Esophagus muscularis mucosa (tissue), 4 donors: ENCODE measurements at regions not wholly inside any gene's neighbourhood (a gene's known extent, or its start where the extent isn't known, plus 50 kb on each side); places are given as distances from the start of the nearest gene placed in this dataset.

Experiments used
- DNase-seq: peaks from one replicate; pipeline ENCODE4 v3.0.0-alpha.2; 2017; ENCODE audit errors: extremely low spot score
- H3K27ac ChIP-seq, 4 donors: fragments of 200-600 bp; sonication (generic); replicated peaks in 1 of 4; 1 replicate in 3 of 4; 2 replicates in 1 of 4; pipeline ENCODE4 v1.5.1; 2016 to 2019; ENCODE audit warnings: mild to moderate bottlenecking in 1 of 4
- H3K27me3 ChIP-seq, 4 donors: fragments of 200-600 bp; sonication (generic); one replicate each; pipeline versions ENCODE4 v1.5.1 to v1.6.0; 2016 to 2019
- H3K36me3 ChIP-seq, 4 donors: fragments of 200-600 bp; sonication (generic); one replicate each; pipeline ENCODE4 v1.5.1; 2016 to 2019
- H3K4me1 ChIP-seq, 4 donors: fragments of 200-600 bp; sonication (generic); one replicate each; pipeline ENCODE4 v1.5.1; 2016 to 2019
- H3K4me3 ChIP-seq, 4 donors: fragments of 200-600 bp; sonication (generic); 1 replicate in 2 of 4; 2 replicates in 2 of 4; pipeline ENCODE4 v1.5.1; 2016 to 2019; ENCODE audit warnings: mild to moderate bottlenecking in 4 of 4, moderate library complexity in 1 of 4
- H3K9me3 ChIP-seq, 4 donors: fragments of 200-600 bp; sonication (generic); 1 replicate in 3 of 4; 2 replicates in 1 of 4; pipeline ENCODE4 v1.5.1; 2016 to 2019
- EP300 ChIP-seq: sonication (generic); formaldehyde crosslinking; IDR thresholded peaks from one replicate; pipeline ENCODE4 v1.6.1; 2017; ENCODE audit warnings: antibody characterized with exemption
- POLR2A ChIP-seq: fragments of 450-650 bp; IDR thresholded peaks from one replicate; pipeline ENCODE4 v1.6.1; 2017; ENCODE audit warnings: antibody characterized with exemption, moderate library complexity, mild to moderate bottlenecking, low read depth
- POLR2AphosphoS5 ChIP-seq, 2 donors: sonication (generic); formaldehyde crosslinking; IDR thresholded peaks; one replicate each; pipeline ENCODE4 v1.6.1; 2017; ENCODE audit warnings: antibody characterized with exemption in 2 of 2
- WGBS: methylation state at CpG from one replicate; pipeline ENCODE4 v1.1.5; 2018; 5-methylcytosine and 5-hydroxymethylcytosine counted together
- intact Hi-C: fragments of 100-400 bp; cut with DNase I; formaldehyde crosslinking; loops from one replicate; pipeline ENCODE4 v1.15.1; 2023
- TF ChIP-seq, protein P1 (sequence below), 3 experiments: fragments of 200-600 bp in 2 of 3; fragments of 450-650 bp in 1 of 3; sonication (generic) in 2 of 3; IDR thresholded peaks; one replicate each; pipeline ENCODE4 v1.5.1; 2017 to 2019; ENCODE audit warnings: antibody characterized with exemption in 3 of 3, mild to moderate bottlenecking in 2 of 3, moderate library complexity in 1 of 3

DNA sequence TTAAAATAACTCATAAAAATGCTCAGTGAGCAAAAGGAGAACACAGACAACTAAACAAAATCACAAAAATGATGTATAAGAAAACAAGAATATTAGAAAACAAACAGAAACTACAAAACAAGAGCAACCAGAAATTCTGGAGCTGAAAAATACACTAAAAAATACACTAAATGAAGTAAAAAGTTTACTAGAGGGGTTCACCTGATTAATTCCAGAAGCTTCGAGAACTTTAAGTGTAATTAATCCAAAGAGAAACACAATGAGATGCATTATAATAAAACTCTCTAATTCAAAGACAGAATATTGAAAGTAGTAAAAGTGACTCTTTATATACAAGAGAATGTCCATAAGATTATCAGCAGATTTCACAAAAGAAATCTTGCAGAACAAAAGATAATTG is 558.4 kb downstream of the CCER1 start:
- H3K27me3 ChIP-seq, result no peaks in the 10 kb centered on the region
- peaks cover 0 to 18% (median 12%) of the 10 kb centered on the region in 4 donors for H3K9me3 ChIP-seq
- no peak overlapping the region for H3K27ac ChIP-seq
- TF ChIP-seq POLR2A (no peak), POLR2AphosphoS5 (IDR thresholded peaks at IDR 0.05) (no peak), EP300 (no peak)
- TF ChIP-seq, protein P1, sequence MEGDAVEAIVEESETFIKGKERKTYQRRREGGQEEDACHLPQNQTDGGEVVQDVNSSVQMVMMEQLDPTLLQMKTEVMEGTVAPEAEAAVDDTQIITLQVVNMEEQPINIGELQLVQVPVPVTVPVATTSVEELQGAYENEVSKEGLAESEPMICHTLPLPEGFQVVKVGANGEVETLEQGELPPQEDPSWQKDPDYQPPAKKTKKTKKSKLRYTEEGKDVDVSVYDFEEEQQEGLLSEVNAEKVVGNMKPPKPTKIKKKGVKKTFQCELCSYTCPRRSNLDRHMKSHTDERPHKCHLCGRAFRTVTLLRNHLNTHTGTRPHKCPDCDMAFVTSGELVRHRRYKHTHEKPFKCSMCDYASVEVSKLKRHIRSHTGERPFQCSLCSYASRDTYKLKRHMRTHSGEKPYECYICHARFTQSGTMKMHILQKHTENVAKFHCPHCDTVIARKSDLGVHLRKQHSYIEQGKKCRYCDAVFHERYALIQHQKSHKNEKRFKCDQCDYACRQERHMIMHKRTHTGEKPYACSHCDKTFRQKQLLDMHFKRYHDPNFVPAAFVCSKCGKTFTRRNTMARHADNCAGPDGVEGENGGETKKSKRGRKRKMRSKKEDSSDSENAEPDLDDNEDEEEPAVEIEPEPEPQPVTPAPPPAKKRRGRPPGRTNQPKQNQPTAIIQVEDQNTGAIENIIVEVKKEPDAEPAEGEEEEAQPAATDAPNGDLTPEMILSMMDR (IDR thresholded peaks at IDR 0.05), result no peak
- no peak for DNase-seq
- no peak overlapping the region for H3K4me3 ChIP-seq
- no peaks in the 10 kb centered on the region for H3K4me1 ChIP-seq
- H3K36me3 ChIP-seq, result no peaks in the 10 kb centered on the region
- WGBS, result 88% methylated on average over 1 of the region's 1 CpG
- intact Hi-C loops, result no loop called here

DNA sequence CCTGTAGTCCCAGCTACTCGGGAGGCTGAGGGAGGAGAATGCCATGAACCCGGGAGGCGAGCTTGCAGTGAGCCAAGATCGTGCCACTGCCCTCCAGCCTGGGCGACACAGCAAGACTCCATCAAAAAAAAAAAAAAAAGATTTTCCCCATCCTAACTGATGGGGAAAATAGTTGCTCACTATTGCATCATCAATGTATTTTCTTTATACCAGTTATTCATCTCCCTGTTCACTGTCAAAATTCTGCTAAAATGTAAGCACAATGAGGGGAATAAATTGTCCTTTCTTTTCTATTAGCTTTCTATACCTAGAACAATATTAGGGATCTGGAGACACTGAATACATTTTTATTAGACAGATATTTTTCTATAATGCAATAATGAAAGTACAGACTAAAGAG is 561.3 kb downstream of the CCER1 start:
- peaks cover 0 to 18% (median 12%) of the 10 kb centered on the region in 4 donors for H3K9me3 ChIP-seq
- H3K4me1 ChIP-seq, result no peaks in the 10 kb centered on the region
- intact Hi-C loops, result no loop called here
- DNase-seq, result no peak
- no peaks in the 10 kb centered on the region for H3K36me3 ChIP-seq
- no peak overlapping the region for H3K4me3 ChIP-seq
- WGBS, result 100% methylated on average over 5 of the region's 5 CpGs
- TF ChIP-seq POLR2AphosphoS5 (IDR thresholded peaks at IDR 0.05) (no peak), POLR2A (no peak), EP300 (no peak)
- TF ChIP-seq, protein P1 (IDR thresholded peaks at IDR 0.05), result no peak
- H3K27me3 ChIP-seq, result no peaks in the 10 kb centered on the region
- H3K27ac ChIP-seq, result no peak overlapping the region

DNA sequence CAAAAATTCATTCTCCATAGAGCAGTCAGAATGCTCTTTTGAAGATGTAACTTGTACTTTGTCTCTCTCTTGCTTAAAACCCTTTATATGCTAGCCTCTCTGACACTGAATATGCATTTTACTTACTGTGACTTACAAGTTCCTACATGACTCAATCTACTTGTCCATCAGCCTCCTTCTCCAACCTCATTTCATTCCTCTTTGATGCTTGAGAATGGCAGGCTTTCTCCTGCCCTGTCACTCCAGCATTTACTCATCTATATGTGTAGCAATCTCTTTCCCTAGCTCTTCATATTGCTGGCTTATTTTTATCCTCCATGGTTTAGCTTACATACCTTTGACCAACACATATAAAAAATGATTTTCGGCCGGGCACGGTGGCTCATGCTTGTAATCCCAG is 561.9 kb downstream of the CCER1 start:
- WGBS, result 59% methylated on average over 3 of the region's 3 CpGs
- TF ChIP-seq EP300, result no peak
- TF ChIP-seq, protein P1 (IDR thresholded peaks at IDR 0.05), result no peak
- TF ChIP-seq POLR2A, result no peak
- no peak for TF ChIP-seq POLR2AphosphoS5 (IDR thresholded peaks at IDR 0.05)
- intact Hi-C loops, result no loop called here

DNA sequence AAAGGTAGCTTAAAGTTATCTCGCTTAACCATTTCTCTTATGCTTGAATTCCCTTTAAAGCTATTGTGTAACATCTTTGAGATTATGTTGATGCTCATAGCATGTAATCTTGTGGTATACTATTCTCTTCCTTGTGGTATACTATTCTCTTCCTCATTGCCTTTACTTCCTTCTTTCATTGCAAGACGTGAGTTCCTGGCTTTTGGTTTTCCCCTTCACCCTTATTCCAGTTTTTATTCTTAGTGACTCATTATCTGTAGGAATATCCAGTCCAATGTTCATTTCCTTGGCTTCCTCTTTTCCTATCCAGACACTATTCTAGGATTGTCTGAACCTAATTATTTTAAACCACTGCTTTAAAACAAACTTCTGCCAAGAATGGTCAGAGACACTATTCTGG is 564.0 kb downstream of the CCER1 start:
- WGBS, result 49% methylated on average over 2 of the region's 2 CpGs
- intact Hi-C loops, result no loop called here
- H3K4me1 ChIP-seq, result no peaks in the 10 kb centered on the region
- no peak for DNase-seq
- H3K27me3 ChIP-seq, result no peaks in the 10 kb centered on the region
- no peak overlapping the region for H3K27ac ChIP-seq
- H3K9me3 ChIP-seq, result peaks cover 0 to 11% (median 6%) of the 10 kb centered on the region in 4 donors
- no peaks in the 10 kb centered on the region for H3K36me3 ChIP-seq
- no peak overlapping the region for H3K4me3 ChIP-seq
- TF ChIP-seq POLR2A, result no peak
- TF ChIP-seq EP300, result no peak
- TF ChIP-seq, protein P1 (IDR thresholded peaks at IDR 0.05), result no peak
- TF ChIP-seq POLR2AphosphoS5 (IDR thresholded peaks at IDR 0.05), result no peak

More for the DNA sequence above, 561.9 kb downstream of the CCER1 start:
- H3K27ac ChIP-seq, result no peak overlapping the region
- H3K4me3 ChIP-seq, result no peak overlapping the region
- H3K27me3 ChIP-seq, result no peaks in the 10 kb centered on the region
- no peak for DNase-seq
- H3K4me1 ChIP-seq, result no peaks in the 10 kb centered on the region
- H3K36me3 ChIP-seq, result no peaks in the 10 kb centered on the region
- H3K9me3 ChIP-seq, result peaks cover 0 to 18% (median 12%) of the 10 kb centered on the region in 4 donors

DNA sequence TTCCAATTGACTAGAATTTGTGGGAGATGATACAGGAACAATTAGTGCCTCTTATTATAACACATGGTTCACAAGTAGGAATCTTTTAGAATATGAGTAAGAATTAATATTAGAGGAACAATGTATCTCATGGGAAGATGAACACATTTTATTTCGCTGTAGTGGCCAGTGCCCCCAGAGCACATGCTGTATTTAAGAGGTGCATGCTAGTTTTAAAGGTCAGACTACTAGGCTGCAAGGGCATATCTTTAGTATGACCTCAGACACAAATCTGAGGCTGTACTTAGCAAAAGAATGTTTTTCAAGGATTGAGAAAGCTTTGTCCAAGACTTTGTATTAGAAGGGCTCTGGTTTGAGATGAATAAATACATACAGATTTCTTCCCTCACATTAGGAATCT is 586.9 kb downstream of the CCER1 start:
- H3K4me1 ChIP-seq, result no peaks in the 10 kb centered on the region
- 74% methylated on average over 1 of the region's 1 CpG for whole genome bisulfite sequencing

More for the DNA sequence above, 586.9 kb downstream of the CCER1 start:
- Histone ChIP-seq H3K36me3 (no peaks in the 10 kb centered on the region), H3K4me3 (no peak overlapping the region), H3K27me3 (no peaks in the 10 kb centered on the region), H3K9me3 (no peaks in the 10 kb centered on the region), H3K27ac (no peak overlapping the region)
- DNase-seq, result no peak
- TF ChIP-seq, protein P1 (IDR thresholded peaks at IDR 0.05), result no peak
- TF ChIP-seq EP300, result no peak
- no peak for TF ChIP-seq POLR2A
- no peak for TF ChIP-seq POLR2AphosphoS5 (IDR thresholded peaks at IDR 0.05)
- intact Hi-C loops, result no loop called here
